SK-N-SH (cell line): ENCODE measurements at regions not wholly inside any gene's neighbourhood (a gene's known extent, or its start where the extent isn't known, plus 50 kb on each side); places are given as distances from the start of the nearest gene placed in this dataset.

Experiments used
- CTCF ChIP-seq: fragments of 200-600 bp; sonication (generic); IDR thresholded peaks from 2 replicates; pipeline ENCODE4 v1.6.1; 2017; ENCODE audit warnings: antibody characterized with exemption, mild to moderate bottlenecking, moderate library complexity
- EP300 ChIP-seq, 2 experiments: IDR thresholded peaks; 2 replicates each; pipeline versions ENCODE4 v1.4.0 to v1.6.1; 2012; ENCODE audit warnings: borderline replicate concordance in 1 of 2, low read depth in 1 of 2, low read length in 1 of 2
- FOXM1 ChIP-seq: IDR thresholded peaks from 2 replicates; pipeline ENCODE4 v1.4.0; 2012; ENCODE audit warnings: low read depth, mild to moderate bottlenecking
- MAX ChIP-seq: IDR thresholded peaks from 2 replicates; pipeline ENCODE4 v1.4.0; 2012; ENCODE audit warnings: low read depth
- MXI1 ChIP-seq: IDR thresholded peaks from 2 replicates; pipeline ENCODE4 v1.6.1; 2012; ENCODE audit warnings: mild to moderate bottlenecking, low read depth, low read length, improper control_type of control experiment
- RAD21 ChIP-seq: IDR thresholded peaks from 2 replicates; pipeline ENCODE4 v1.6.1; 2012; ENCODE audit warnings: mild to moderate bottlenecking, low read length
- REST ChIP-seq: IDR thresholded peaks from 2 replicates; pipeline ENCODE4 v1.6.1; 2012; ENCODE audit warnings: mild to moderate bottlenecking, low read depth, low read length, moderate library complexity
- TAF1 ChIP-seq: IDR thresholded peaks from 2 replicates; pipeline ENCODE4 v1.6.1; 2012; ENCODE audit warnings: low read depth, mild to moderate bottlenecking, low read length, moderate library complexity, borderline replicate concordance
- TEAD4 ChIP-seq: IDR thresholded peaks from 2 replicates; pipeline ENCODE4 v1.4.0; 2012; ENCODE audit warnings: mild to moderate bottlenecking, borderline replicate concordance; ENCODE audit not compliant: insufficient read depth

GRCh38 chr12:83954071-83954789 is 958.4 kb downstream of the SLC6A15 start:
- TF ChIP-seq TEAD4 (peak; percentile 23; the same call in 1 of the 2 replicates), MXI1 (no peak), MAX (no peak), EP300 (IDR thresholded peaks at IDR 0.05; ENCODE audit: borderline replicate concordance in 1 of 2, low read depth in 1 of 2, low read length in 1 of 2) (peak in 1 of 2 experiments; percentile 75; a peak in 2 of 4 replicates), CTCF (no peak), TAF1 (no peak), REST (no peak), RAD21 (no peak), FOXM1 (peak; percentile 29; the same call in 1 of the 2 replicates)
